ENCODE measurements at regions not wholly inside any gene's neighbourhood (a gene's known extent, or its start where the extent isn't known, plus 50 kb on each side); places are given as distances from the start of the nearest gene placed in this dataset.
A peak's percentile ranks its signal among the peaks of the same experiment; 100 is the strongest.

DNA sequence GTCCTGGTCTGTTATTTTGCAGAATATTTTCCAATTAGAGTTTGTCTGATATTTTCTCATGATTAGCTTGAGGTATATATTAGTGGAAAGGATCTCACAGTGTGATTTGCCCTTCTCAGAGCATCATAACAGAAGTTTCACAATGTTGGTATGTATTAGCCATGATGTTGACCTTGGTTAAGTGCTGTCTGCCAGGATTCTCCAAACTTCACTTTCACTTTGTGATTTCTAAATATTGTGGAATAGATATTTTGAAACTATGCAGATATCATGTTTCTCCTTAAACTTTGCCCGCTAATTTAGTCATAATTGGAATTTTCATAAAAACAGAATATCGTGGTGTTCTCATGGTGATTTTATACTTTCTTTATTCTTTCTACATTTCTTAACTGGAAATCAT, 98.0 kb upstream of the DEPDC1 start:
- Histone ChIP-seq H3F3A (ENCODE audit: insufficient read depth, low read length, poor library complexity, severe bottlenecking) (no peaks in the 10 kb centered on the region), H4K20me1 (ENCODE audit: insufficient read depth) (no peaks in the 10 kb centered on the region), H3K27me3 (ENCODE audit: insufficient read depth, low read depth, low read length) (no peaks in the 10 kb centered on the region), H3K79me2 (replicated peaks; ENCODE audit: insufficient read depth, low read length) (no peaks in the 10 kb centered on the region), H3K9me3 (ENCODE audit: low read length) (peaks cover 3% of the 10 kb centered on the region), H3K4me2 (ENCODE audit: low read length) (no peak overlapping the region), H3K9ac (ENCODE audit: low read length) (no peak overlapping the region), H3K36me3 (ENCODE audit: insufficient read depth, low read length) (no peaks in the 10 kb centered on the region), H3K9me2 (ENCODE audit: insufficient read depth, low read length) (no peaks in the 10 kb centered on the region), H3K4me3 (ENCODE audit: low read length) (no peak overlapping the region), H3K27ac (ENCODE audit: low read length) (no peak overlapping the region), H2AFZ (ENCODE audit: low read depth, low read length) (no peak overlapping the region)
- TF ChIP-seq, protein P1, sequence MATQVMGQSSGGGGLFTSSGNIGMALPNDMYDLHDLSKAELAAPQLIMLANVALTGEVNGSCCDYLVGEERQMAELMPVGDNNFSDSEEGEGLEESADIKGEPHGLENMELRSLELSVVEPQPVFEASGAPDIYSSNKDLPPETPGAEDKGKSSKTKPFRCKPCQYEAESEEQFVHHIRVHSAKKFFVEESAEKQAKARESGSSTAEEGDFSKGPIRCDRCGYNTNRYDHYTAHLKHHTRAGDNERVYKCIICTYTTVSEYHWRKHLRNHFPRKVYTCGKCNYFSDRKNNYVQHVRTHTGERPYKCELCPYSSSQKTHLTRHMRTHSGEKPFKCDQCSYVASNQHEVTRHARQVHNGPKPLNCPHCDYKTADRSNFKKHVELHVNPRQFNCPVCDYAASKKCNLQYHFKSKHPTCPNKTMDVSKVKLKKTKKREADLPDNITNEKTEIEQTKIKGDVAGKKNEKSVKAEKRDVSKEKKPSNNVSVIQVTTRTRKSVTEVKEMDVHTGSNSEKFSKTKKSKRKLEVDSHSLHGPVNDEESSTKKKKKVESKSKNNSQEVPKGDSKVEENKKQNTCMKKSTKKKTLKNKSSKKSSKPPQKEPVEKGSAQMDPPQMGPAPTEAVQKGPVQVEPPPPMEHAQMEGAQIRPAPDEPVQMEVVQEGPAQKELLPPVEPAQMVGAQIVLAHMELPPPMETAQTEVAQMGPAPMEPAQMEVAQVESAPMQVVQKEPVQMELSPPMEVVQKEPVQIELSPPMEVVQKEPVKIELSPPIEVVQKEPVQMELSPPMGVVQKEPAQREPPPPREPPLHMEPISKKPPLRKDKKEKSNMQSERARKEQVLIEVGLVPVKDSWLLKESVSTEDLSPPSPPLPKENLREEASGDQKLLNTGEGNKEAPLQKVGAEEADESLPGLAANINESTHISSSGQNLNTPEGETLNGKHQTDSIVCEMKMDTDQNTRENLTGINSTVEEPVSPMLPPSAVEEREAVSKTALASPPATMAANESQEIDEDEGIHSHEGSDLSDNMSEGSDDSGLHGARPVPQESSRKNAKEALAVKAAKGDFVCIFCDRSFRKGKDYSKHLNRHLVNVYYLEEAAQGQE (IDR thresholded peaks at IDR 0.05; ENCODE audit: borderline replicate concordance) = no peak
- no peak for TF ChIP-seq POLR2AphosphoS5 (IDR thresholded peaks at IDR 0.05)
- no peak for TF ChIP-seq SMC3 (conservative IDR thresholded peaks at IDR 0.05; ENCODE audit: poor library complexity)
- TF ChIP-seq TAF1 (IDR thresholded peaks at IDR 0.05; ENCODE audit: low read depth) = no peak
- TF ChIP-seq MXI1 (conservative IDR thresholded peaks at IDR 0.05; ENCODE audit: poor library complexity, severe bottlenecking) = no peak
- no peak for TF ChIP-seq RAD21 (conservative IDR thresholded peaks at IDR 0.05)
- TF ChIP-seq EP300 (conservative IDR thresholded peaks at IDR 0.05; ENCODE audit: poor library complexity, severe bottlenecking) = no peak
- TF ChIP-seq, protein P2, sequence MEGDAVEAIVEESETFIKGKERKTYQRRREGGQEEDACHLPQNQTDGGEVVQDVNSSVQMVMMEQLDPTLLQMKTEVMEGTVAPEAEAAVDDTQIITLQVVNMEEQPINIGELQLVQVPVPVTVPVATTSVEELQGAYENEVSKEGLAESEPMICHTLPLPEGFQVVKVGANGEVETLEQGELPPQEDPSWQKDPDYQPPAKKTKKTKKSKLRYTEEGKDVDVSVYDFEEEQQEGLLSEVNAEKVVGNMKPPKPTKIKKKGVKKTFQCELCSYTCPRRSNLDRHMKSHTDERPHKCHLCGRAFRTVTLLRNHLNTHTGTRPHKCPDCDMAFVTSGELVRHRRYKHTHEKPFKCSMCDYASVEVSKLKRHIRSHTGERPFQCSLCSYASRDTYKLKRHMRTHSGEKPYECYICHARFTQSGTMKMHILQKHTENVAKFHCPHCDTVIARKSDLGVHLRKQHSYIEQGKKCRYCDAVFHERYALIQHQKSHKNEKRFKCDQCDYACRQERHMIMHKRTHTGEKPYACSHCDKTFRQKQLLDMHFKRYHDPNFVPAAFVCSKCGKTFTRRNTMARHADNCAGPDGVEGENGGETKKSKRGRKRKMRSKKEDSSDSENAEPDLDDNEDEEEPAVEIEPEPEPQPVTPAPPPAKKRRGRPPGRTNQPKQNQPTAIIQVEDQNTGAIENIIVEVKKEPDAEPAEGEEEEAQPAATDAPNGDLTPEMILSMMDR (IDR thresholded peaks at IDR 0.05; ENCODE audit: poor library complexity, severe bottlenecking) = no peak
- TF ChIP-seq EZH2 (IDR thresholded peaks at IDR 0.05; ENCODE audit: borderline replicate concordance, insufficient read depth, low read length, poor library complexity, severe bottlenecking) = no peak

DNA sequence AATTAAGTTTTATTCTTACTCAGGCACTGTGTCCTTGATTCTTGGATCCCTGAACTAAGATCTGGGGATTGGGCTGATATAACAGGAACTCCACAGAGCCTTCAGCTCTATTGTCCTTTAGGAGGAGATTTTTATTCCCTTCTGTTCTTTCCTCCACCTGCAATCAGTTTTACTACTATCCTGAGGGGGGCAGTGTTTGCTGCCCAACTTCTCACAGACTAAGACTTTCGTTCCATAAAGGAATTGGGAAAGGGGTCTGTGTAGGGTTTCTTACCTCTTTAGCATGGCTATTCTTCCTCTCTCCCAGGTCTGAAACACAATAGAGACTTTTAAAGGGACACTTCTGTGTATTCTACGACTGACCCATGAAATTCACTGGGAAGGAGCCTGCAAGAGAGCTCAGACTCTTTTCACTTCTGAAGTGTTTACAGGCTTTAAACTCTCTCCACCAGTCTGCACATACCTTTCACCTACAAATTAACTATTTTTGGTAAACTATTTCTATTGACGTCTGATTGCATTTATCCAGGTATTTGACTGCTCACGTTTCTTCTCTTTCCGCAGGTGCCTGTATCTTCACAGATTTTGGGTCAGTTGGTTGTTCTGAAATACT, 103.3 kb upstream of the DEPDC1 start:
- Histone ChIP-seq H3K4me3 (ENCODE audit: low read length) (no peak overlapping the region), H3K4me2 (ENCODE audit: low read length) (no peak overlapping the region), H3K9me3 (ENCODE audit: low read length) (peaks cover 3% of the 10 kb centered on the region), H3K79me2 (replicated peaks; ENCODE audit: insufficient read depth, low read length) (no peaks in the 10 kb centered on the region), H2AFZ (ENCODE audit: low read depth, low read length) (no peak overlapping the region), H3K36me3 (ENCODE audit: insufficient read depth, low read length) (no peaks in the 10 kb centered on the region), H3K27ac (ENCODE audit: low read length) (no peak overlapping the region), H4K20me1 (ENCODE audit: insufficient read depth) (no peaks in the 10 kb centered on the region), H3F3A (ENCODE audit: insufficient read depth, low read length, poor library complexity, severe bottlenecking) (no peaks in the 10 kb centered on the region), H3K9ac (ENCODE audit: low read length) (no peak overlapping the region), H3K9me2 (ENCODE audit: insufficient read depth, low read length) (no peaks in the 10 kb centered on the region), H3K27me3 (ENCODE audit: insufficient read depth, low read depth, low read length) (no peaks in the 10 kb centered on the region)
- TF ChIP-seq RAD21 (conservative IDR thresholded peaks at IDR 0.05) = peak; percentile 61
- TF ChIP-seq, protein P2 (IDR thresholded peaks at IDR 0.05; ENCODE audit: poor library complexity, severe bottlenecking) = peak; percentile 61
- peak; percentile 49 for TF ChIP-seq SMC3 (conservative IDR thresholded peaks at IDR 0.05; ENCODE audit: poor library complexity)
- TF ChIP-seq TAF1 (IDR thresholded peaks at IDR 0.05; ENCODE audit: low read depth) = no peak
